ENCODE measurements at regions not wholly inside any gene's neighbourhood (a gene's known extent, or its start where the extent isn't known, plus 50 kb on each side); places are given as distances from the start of the nearest gene placed in this dataset.

DNA sequence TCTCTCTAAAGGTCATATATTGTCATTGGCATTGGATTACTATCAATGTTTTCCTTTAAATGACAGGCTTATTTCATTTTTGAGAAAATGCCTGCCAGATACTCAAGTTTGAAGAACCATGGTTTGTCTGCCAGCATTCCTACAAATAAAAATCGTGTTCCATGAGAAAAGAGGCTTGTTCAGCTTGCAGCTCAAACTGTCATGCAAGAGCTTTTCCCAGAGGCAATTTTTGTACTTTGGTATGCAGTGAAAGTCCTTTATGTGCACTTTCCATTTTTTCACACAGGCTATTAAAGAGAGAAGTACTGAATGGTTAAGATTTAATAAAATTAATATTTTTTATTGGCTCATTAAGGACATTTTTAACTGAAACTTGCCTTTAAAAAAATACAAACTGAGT, 110.4 kb downstream of the FBXO4 start:
- TF ChIP-seq, protein P1, sequence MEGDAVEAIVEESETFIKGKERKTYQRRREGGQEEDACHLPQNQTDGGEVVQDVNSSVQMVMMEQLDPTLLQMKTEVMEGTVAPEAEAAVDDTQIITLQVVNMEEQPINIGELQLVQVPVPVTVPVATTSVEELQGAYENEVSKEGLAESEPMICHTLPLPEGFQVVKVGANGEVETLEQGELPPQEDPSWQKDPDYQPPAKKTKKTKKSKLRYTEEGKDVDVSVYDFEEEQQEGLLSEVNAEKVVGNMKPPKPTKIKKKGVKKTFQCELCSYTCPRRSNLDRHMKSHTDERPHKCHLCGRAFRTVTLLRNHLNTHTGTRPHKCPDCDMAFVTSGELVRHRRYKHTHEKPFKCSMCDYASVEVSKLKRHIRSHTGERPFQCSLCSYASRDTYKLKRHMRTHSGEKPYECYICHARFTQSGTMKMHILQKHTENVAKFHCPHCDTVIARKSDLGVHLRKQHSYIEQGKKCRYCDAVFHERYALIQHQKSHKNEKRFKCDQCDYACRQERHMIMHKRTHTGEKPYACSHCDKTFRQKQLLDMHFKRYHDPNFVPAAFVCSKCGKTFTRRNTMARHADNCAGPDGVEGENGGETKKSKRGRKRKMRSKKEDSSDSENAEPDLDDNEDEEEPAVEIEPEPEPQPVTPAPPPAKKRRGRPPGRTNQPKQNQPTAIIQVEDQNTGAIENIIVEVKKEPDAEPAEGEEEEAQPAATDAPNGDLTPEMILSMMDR (IDR thresholded peaks at IDR 0.05), result no peak
- no peak for TF ChIP-seq EZH2 (IDR thresholded peaks at IDR 0.05)
